HCT116 (cell line): ENCODE measurements at regions not wholly inside any gene's neighbourhood (a gene's known extent, or its start where the extent isn't known, plus 50 kb on each side); places are given as distances from the start of the nearest gene placed in this dataset.

Experiments used
- EZH2 ChIP-seq: fragments of 200-600 bp; sonication (generic); IDR thresholded peaks from 2 replicates; pipeline ENCODE4 v1.6.1; 2017; ENCODE audit warnings: antibody characterized with exemption, mixed run types
- POLR2AphosphoS5 ChIP-seq: IDR thresholded peaks from 2 replicates; pipeline ENCODE4 v1.6.1; 2011; ENCODE audit warnings: mild to moderate bottlenecking, low read depth, low read length, moderate library complexity

DNA sequence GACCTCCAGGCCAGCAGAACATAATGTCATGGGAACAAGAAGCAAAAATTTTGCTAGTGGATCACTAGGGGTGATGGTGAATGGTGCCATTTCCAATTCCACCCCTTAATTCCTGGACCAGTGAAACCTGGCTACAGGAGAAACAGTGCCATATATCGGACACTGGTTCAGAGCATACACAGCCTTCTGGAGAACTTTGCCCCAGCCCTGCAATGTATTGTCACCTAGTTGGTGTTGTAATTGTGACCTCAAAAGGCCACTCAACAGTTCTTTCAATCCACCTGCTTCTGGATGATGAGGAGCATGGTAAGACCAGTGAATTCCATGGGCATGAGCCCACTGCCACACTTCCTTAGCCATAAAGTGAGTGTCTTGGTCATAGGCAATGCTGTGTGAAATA is 59.8 kb upstream of the AASS start:
- TF ChIP-seq POLR2AphosphoS5 (no peak), EZH2 (no peak)
